Kidney epithelial cell (primary cell): ENCODE measurements at regions not wholly inside any gene's neighbourhood (a gene's known extent, or its start where the extent isn't known, plus 50 kb on each side); places are given as distances from the start of the nearest gene placed in this dataset.

Source experiments
- DNase-seq: peaks from one replicate; pipeline ENCODE4 v3.0.0-alpha.2; 2010; ENCODE audit warnings: low read depth
- H3K27me3 ChIP-seq: 2 replicates; pipeline ENCODE4 v1.6.0; 2011; ENCODE audit warnings: low read length; ENCODE audit not compliant: control insufficient read depth, insufficient read depth
- H3K36me3 ChIP-seq: 2 replicates; pipeline ENCODE4 v1.5.1; 2011; ENCODE audit warnings: low read length; ENCODE audit not compliant: control insufficient read depth, insufficient read depth
- H3K4me3 ChIP-seq: 2 replicates; pipeline ENCODE4 v1.5.1; 2011; ENCODE audit warnings: low read depth, mild to moderate bottlenecking, control low read depth, low read length
- CTCF ChIP-seq: IDR thresholded peaks from 2 replicates; pipeline ENCODE4 v1.5.1; 2011; ENCODE audit warnings: mild to moderate bottlenecking, moderate library complexity, low read length, control low read depth, inconsistent platforms; ENCODE audit not compliant: insufficient read depth, poor library complexity, severe bottlenecking

DNA sequence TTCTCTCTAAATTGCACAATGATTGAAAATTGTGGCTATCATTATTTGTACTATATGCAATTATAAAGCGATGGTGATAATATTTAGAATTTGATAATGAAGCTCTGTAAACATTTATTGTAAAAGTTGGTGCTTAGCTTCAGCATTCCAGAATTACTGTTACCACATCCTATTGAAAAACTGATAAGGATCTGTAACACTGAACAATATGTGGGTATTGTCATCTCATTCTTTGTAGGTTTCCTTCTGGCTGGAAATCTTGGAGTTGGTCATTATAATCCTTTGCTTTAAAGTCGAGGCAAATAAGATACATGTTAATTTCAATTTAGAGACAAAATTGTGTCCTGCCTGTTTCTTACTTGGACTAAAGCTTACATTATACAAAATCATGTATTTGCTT, 323.4 kb upstream of the GOLIM4 start:
- Histone ChIP-seq H3K27me3 (no peaks in the 10 kb centered on the region), H3K36me3 (no peaks in the 10 kb centered on the region), H3K4me3 (no peak overlapping the region)
- no peak for TF ChIP-seq CTCF
- DNase-seq = no peak

GRCh38 chr3:168417016-168417415, 321.3 kb upstream of the GOLIM4 start:
- no peak for TF ChIP-seq CTCF
- peak; percentile 16 for DNase-seq
- H3K36me3 ChIP-seq = no peaks in the 10 kb centered on the region
- H3K4me3 ChIP-seq = no peak overlapping the region
- no peaks in the 10 kb centered on the region for H3K27me3 ChIP-seq

GRCh38 chr3:168416446-168416845, 320.7 kb upstream of the GOLIM4 start:
- H3K36me3 ChIP-seq = no peaks in the 10 kb centered on the region
- H3K27me3 ChIP-seq = no peaks in the 10 kb centered on the region
- no peak overlapping the region for H3K4me3 ChIP-seq
- DNase-seq = no peak
- TF ChIP-seq CTCF = no peak

- TF ChIP-seq CTCF = no peak
- H3K36me3 ChIP-seq = no peaks in the 10 kb centered on the region
- no peak for DNase-seq
- no peaks in the 10 kb centered on the region for H3K27me3 ChIP-seq
- H3K4me3 ChIP-seq = no peak overlapping the region
These were observed 318.4 kb upstream of the GOLIM4 start for GRCh38 chr3:168414149-168414548.

DNA sequence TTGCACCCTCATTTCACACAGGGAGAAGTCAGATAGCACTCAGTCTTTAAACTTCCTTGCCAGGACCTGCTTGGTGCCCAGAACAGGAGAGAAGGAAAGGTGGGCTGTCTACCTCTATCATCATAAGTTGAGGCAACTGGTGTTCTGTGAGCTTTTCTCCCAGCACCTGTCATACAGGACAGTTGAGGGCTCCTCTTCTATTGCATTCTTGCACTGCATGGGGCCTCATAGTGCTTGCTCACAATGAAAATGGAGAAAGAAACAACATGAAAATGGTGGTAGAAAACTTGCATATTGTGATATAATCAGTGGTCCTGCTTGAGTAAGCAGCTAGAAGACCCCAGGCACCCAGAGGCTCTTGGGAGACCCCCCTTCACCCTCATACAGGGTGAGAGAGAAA, 311.7 kb upstream of the GOLIM4 start:
- no peaks in the 10 kb centered on the region for H3K27me3 ChIP-seq
- H3K36me3 ChIP-seq = no peaks in the 10 kb centered on the region
- H3K4me3 ChIP-seq = no peak overlapping the region
- DNase-seq = no peak
- TF ChIP-seq CTCF = no peak

DNA sequence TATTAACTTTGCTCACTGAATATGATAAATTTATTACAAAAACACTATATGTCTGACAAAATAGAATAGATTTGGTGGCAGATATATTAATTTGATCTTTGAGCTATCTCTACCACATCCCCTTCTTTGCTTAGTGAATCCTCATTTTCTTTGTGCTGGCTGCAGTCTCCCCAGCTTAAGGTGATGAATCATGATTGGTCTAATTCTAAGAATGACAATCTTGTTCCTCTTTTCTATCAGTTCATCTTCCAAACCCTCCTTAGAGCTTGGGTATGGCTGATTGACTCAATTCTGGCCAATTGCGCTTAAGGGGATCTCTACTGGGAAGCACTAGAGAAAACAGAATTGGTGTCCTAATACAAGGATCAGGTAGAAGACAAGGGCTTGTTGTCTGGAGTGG, 309.6 kb upstream of the GOLIM4 start:
- H3K4me3 ChIP-seq = no peak overlapping the region
- TF ChIP-seq CTCF = no peak
- no peak for DNase-seq
- H3K36me3 ChIP-seq = no peaks in the 10 kb centered on the region
- no peaks in the 10 kb centered on the region for H3K27me3 ChIP-seq
